ENCODE measurements at regions not wholly inside any gene's neighbourhood (a gene's known extent, or its start where the extent isn't known, plus 50 kb on each side); places are given as distances from the start of the nearest gene placed in this dataset.
A peak's percentile ranks its signal among the peaks of the same experiment; 100 is the strongest.

DNA sequence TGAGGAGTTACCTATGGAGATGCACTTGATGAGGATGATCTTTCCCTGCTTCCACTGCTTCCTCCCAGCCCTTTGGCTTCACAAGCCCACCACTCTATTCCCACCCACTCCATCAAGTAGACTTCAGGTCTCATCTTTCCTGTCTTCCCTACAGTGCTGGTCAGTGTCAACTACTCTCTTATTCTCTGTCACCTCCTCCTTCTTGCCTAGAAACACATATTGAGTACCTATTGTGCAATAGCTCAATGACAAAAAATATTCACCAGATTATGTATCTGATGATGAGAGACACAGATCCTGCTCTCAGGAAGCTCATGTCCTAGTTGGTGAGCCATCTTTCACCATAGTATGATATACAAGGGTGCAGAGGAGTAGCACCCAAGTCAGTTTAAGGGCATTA, 82.2 kb upstream of the NFASC start:
- intact Hi-C loops (cut with micrococcal nuclease): no loop called here

DNA sequence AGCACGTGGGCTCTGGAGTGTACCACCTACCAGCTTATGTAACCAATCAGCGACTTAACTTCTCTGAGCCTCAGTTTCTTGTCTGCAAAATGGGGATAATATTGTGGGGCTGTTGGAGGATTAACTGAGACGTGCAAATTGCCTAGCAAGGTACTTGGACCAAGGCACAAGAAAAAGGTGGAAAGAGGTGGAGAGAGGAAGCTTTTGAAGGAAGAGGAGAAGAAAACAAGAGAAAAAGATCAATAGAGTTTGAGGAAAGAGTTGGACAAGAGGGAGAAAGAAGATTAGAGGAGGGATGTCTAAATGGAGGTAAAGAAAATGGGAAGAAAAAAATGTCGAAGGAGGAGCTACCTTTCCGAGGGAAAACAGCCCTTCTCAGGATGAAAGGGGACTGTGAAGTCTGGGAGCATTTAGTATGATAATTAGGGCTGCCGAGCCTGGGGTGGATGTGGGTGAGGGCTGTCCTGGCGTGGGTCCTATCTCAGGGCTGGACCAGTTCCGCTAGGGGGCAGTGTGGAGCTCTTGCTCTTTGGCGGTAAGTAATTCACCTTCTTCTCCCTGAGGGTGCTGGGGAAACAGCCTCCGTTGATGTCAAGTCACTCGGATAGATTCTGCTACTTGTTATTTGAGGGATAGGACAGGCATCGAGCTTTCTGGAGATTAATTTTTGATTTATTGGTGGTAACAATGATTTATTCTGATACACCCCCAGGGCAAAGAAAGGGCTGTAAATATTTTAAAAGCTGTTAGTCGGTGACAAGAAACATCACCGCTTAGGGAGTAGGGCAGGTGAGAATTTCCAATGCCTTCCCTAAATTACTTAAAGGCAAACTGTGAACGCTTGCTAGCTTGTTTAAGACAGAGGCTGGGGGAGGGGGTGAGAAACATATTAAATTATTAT, 79.0 kb upstream of the NFASC start:
- no peak overlapping the region for H3K27ac Mint-ChIP-seq
- no peaks in the 10 kb centered on the region for H4K20me1 ChIP-seq (ENCODE audit: control insufficient read depth, insufficient read depth, low read length, poor library complexity, severe bottlenecking)
- no peak overlapping the region for H3K4me3 Mint-ChIP-seq
- H3K9me3 ChIP-seq (ENCODE audit: control extremely low read depth in 1 of 3, control insufficient read depth in 2 of 3, insufficient read depth in 1 of 3, low read length in 2 of 3): no peaks in the 10 kb centered on the region
- no peaks in the 10 kb centered on the region for H3K79me2 ChIP-seq (ENCODE audit: control insufficient read depth, insufficient read depth, low read length)
- peaks cover 0 to 16% (median 8%) of the 10 kb centered on the region in 4 experiments for H3K27me3 ChIP-seq (replicated peaks in 1 of 4; ENCODE audit: control extremely low read depth in 1 of 4, control insufficient read depth in 3 of 4, insufficient read depth in 4 of 4, low read length in 3 of 4)
- no peaks in the 10 kb centered on the region for H3K4me1 ChIP-seq (ENCODE audit: control insufficient read depth in 2 of 2, insufficient read depth in 2 of 2, low read length in 2 of 2)
- H3K9ac ChIP-seq (ENCODE audit: low read length): no peak overlapping the region
- peak; percentile 82 for DNase-seq
- H3K36me3 ChIP-seq (replicated peaks in 1 of 2; ENCODE audit: control extremely low read depth in 1 of 2, control insufficient read depth in 1 of 2, extremely low read depth in 1 of 2, insufficient read depth in 2 of 2, low read length in 1 of 2): no peaks in the 10 kb centered on the region
- H3K4me3 ChIP-seq (ENCODE audit: control extremely low read depth in 1 of 5, extremely low read depth in 1 of 5, insufficient read depth in 1 of 5, low read depth in 2 of 5, low read length in 4 of 5): no peak overlapping the region
- TF ChIP-seq EZH2 (IDR thresholded peaks at IDR 0.05; ENCODE audit: borderline replicate concordance, insufficient read depth, low read depth, low read length, poor library complexity, severe bottlenecking): no peak
- TF ChIP-seq, protein P1, sequence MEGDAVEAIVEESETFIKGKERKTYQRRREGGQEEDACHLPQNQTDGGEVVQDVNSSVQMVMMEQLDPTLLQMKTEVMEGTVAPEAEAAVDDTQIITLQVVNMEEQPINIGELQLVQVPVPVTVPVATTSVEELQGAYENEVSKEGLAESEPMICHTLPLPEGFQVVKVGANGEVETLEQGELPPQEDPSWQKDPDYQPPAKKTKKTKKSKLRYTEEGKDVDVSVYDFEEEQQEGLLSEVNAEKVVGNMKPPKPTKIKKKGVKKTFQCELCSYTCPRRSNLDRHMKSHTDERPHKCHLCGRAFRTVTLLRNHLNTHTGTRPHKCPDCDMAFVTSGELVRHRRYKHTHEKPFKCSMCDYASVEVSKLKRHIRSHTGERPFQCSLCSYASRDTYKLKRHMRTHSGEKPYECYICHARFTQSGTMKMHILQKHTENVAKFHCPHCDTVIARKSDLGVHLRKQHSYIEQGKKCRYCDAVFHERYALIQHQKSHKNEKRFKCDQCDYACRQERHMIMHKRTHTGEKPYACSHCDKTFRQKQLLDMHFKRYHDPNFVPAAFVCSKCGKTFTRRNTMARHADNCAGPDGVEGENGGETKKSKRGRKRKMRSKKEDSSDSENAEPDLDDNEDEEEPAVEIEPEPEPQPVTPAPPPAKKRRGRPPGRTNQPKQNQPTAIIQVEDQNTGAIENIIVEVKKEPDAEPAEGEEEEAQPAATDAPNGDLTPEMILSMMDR (IDR thresholded peaks at IDR 0.05): peak; percentile 96
- H3K9me3 Mint-ChIP-seq (ENCODE audit: insufficient read depth): no peaks in the 10 kb centered on the region
- H3K4me1 Mint-ChIP-seq: peaks cover 2% of the 10 kb centered on the region
- no peak overlapping the region for H2AFZ ChIP-seq (ENCODE audit: insufficient read depth, low read depth, low read length, poor library complexity, severe bottlenecking)
- peak; percentile 85 for ATAC-seq (ENCODE audit: low read depth)
- H3K27ac ChIP-seq (ENCODE audit: low read length in 2 of 2): no peak overlapping the region
- H3K27me3 Mint-ChIP-seq: peaks cover 39% of the 10 kb centered on the region
- no peak overlapping the region for H3K4me2 ChIP-seq (replicated peaks; ENCODE audit: low read depth, low read length, poor library complexity, severe bottlenecking)
- CTCF ChIA-PET: interaction anchor here (0.5 to 12.6 kb wide), 22 partner anchors 8 to 1144 kb away, joined by 3 to 148 read pairs (median 4); no protein-coding TSS in a partner anchor
- WGBS (ENCODE audit: insufficient coverage): 25% methylated on average over 8 of the region's 15 CpGs
- POLR2A ChIA-PET: no interaction called here
- intact Hi-C loops (cut with micrococcal nuclease): loop anchor here (1.0 kb wide), 1 partner anchor 16 kb away; no protein-coding TSS in a partner anchor

More for the DNA sequence above, 82.2 kb upstream of the NFASC start:
- H3K9me3 ChIP-seq (ENCODE audit: control extremely low read depth in 1 of 3, control insufficient read depth in 2 of 3, insufficient read depth in 1 of 3, low read length in 2 of 3): no peaks in the 10 kb centered on the region
- ChIA-PET CTCF (interaction anchor here (0.7 to 12.6 kb wide), 3 partner anchors 16 to 153 kb away, joined by 3 to 148 read pairs (median 5); no protein-coding TSS in a partner anchor), POLR2A (no interaction called here)
- no peaks in the 10 kb centered on the region for H3K9me3 Mint-ChIP-seq (ENCODE audit: insufficient read depth)
- H3K4me1 ChIP-seq (ENCODE audit: control insufficient read depth in 2 of 2, insufficient read depth in 2 of 2, low read length in 2 of 2): no peaks in the 10 kb centered on the region
- no peak overlapping the region for H3K4me2 ChIP-seq (replicated peaks; ENCODE audit: low read depth, low read length, poor library complexity, severe bottlenecking)
- H3K9ac ChIP-seq (ENCODE audit: low read length): no peak overlapping the region
- no peak overlapping the region for H3K4me3 Mint-ChIP-seq
- ATAC-seq (ENCODE audit: low read depth) (no peak), DNase-seq (no peak)
- no peak overlapping the region for H3K27ac ChIP-seq (ENCODE audit: low read length in 2 of 2)
- H3K27me3 ChIP-seq (replicated peaks in 1 of 4; ENCODE audit: control extremely low read depth in 1 of 4, control insufficient read depth in 3 of 4, insufficient read depth in 4 of 4, low read length in 3 of 4): peaks cover 0 to 16% (median 7%) of the 10 kb centered on the region in 4 experiments
- no peaks in the 10 kb centered on the region for H3K36me3 ChIP-seq (replicated peaks in 1 of 2; ENCODE audit: control extremely low read depth in 1 of 2, control insufficient read depth in 1 of 2, extremely low read depth in 1 of 2, insufficient read depth in 2 of 2, low read length in 1 of 2)
- H3K4me3 ChIP-seq (ENCODE audit: control extremely low read depth in 1 of 5, extremely low read depth in 1 of 5, insufficient read depth in 1 of 5, low read depth in 2 of 5, low read length in 4 of 5): no peak overlapping the region
- peaks cover 56% of the 10 kb centered on the region for H3K27me3 Mint-ChIP-seq
- H3K79me2 ChIP-seq (ENCODE audit: control insufficient read depth, insufficient read depth, low read length): no peaks in the 10 kb centered on the region
- H3K27ac Mint-ChIP-seq: no peak overlapping the region
- H2AFZ ChIP-seq (ENCODE audit: insufficient read depth, low read depth, low read length, poor library complexity, severe bottlenecking): no peak overlapping the region
- peaks cover 2% of the 10 kb centered on the region for H3K4me1 Mint-ChIP-seq
- TF ChIP-seq, protein P1 (IDR thresholded peaks at IDR 0.05): no peak
- no peak for TF ChIP-seq EZH2 (IDR thresholded peaks at IDR 0.05; ENCODE audit: borderline replicate concordance, insufficient read depth, low read depth, low read length, poor library complexity, severe bottlenecking)
- no peaks in the 10 kb centered on the region for H4K20me1 ChIP-seq (ENCODE audit: control insufficient read depth, insufficient read depth, low read length, poor library complexity, severe bottlenecking)

All from B cell (primary cell).